Duodenal mucosa (tissue), 2 donors: ENCODE measurements at regions not wholly inside any gene's neighbourhood (a gene's known extent, or its start where the extent isn't known, plus 50 kb on each side); places are given as distances from the start of the nearest gene placed in this dataset.

Experiments
- H3K27ac ChIP-seq: one replicate; pipeline ENCODE4 v1.7.0; 2013; ENCODE audit warnings: low read depth, low read length
- H3K27me3 ChIP-seq, 2 donors: one replicate each; pipeline ENCODE4 v1.7.0; 2013; ENCODE audit warnings: low read length in 2 of 2, control low read depth in 1 of 2; ENCODE audit not compliant: insufficient read depth in 2 of 2, control insufficient read depth in 1 of 2
- H3K36me3 ChIP-seq, 2 donors: one replicate each; pipeline ENCODE4 v1.7.0; 2013; ENCODE audit warnings: low read length in 2 of 2, control low read depth in 1 of 2; ENCODE audit not compliant: insufficient read depth in 2 of 2, control insufficient read depth in 1 of 2
- H3K4me1 ChIP-seq, 2 donors: one replicate each; pipeline ENCODE4 v1.7.0; 2013; ENCODE audit warnings: low read length in 2 of 2, control low read depth in 1 of 2; ENCODE audit not compliant: insufficient read depth in 2 of 2, control insufficient read depth in 1 of 2
- H3K4me3 ChIP-seq, 2 donors: one replicate each; pipeline ENCODE4 v1.7.0; 2013; ENCODE audit warnings: low read length in 2 of 2, low read depth in 1 of 2
- H3K9ac ChIP-seq, 2 donors: one replicate each; pipeline ENCODE4 v1.7.0; 2013; ENCODE audit warnings: low read length in 2 of 2, low read depth in 1 of 2
- H3K9me3 ChIP-seq, 2 donors: one replicate each; pipeline ENCODE4 v1.7.0; 2013; ENCODE audit warnings: low read length in 2 of 2, control low read depth in 1 of 2; ENCODE audit not compliant: control insufficient read depth in 1 of 2

- Histone ChIP-seq H3K4me1 (no peaks in the 10 kb centered on the region), H3K9ac (no peak overlapping the region), H3K27ac (no peak overlapping the region), H3K36me3 (no peaks in the 10 kb centered on the region), H3K27me3 (no peaks in the 10 kb centered on the region), H3K4me3 (no peak overlapping the region), H3K9me3 (no peaks in the 10 kb centered on the region)
Observed at GRCh38 chr3:59107856-59108815, 58.3 kb upstream of the CFAP20DC start.

GRCh38 chr3:59106085-59106648 is 56.3 kb upstream of the CFAP20DC start:
- Histone ChIP-seq H3K36me3 (no peaks in the 10 kb centered on the region), H3K9ac (no peak overlapping the region), H3K27ac (no peak overlapping the region), H3K9me3 (no peaks in the 10 kb centered on the region), H3K4me3 (no peak overlapping the region), H3K27me3 (no peaks in the 10 kb centered on the region), H3K4me1 (no peaks in the 10 kb centered on the region)

- Histone ChIP-seq H3K36me3 (no peaks in the 10 kb centered on the region), H3K4me3 (no peak overlapping the region), H3K9me3 (no peaks in the 10 kb centered on the region), H3K27me3 (no peaks in the 10 kb centered on the region), H3K4me1 (no peaks in the 10 kb centered on the region), H3K27ac (no peak overlapping the region), H3K9ac (no peak overlapping the region)
Observed at GRCh38 chr3:59103552-59103951, 53.7 kb upstream of the CFAP20DC start.

GRCh38 chr3:59101231-59101736 is 51.5 kb upstream of the CFAP20DC start:
- Histone ChIP-seq H3K4me3 (no peak overlapping the region), H3K9me3 (no peaks in the 10 kb centered on the region), H3K36me3 (no peaks in the 10 kb centered on the region), H3K27ac (no peak overlapping the region), H3K4me1 (no peaks in the 10 kb centered on the region), H3K27me3 (no peaks in the 10 kb centered on the region), H3K9ac (no peak overlapping the region)
